Hematopoietic multipotent progenitor cell treated with erythropoietin and hydrocortisone succinate and interleukin-3 and kit ligand, for 8 days (in vitro differentiated cells): ENCODE measurements at regions not wholly inside any gene's neighbourhood (a gene's known extent, or its start where the extent isn't known, plus 50 kb on each side); places are given as distances from the start of the nearest gene placed in this dataset.
"Not testable (repeated sequence)": the region's sequence is repeated elsewhere in the genome, so short reads cannot be mapped to it uniquely, and the experiment has no call there.

Experiments
- DNase-seq: peaks from one replicate; pipeline ENCODE4 v3.0.0-alpha.2; 2015

- DNase-seq = no peak
Measured at GRCh38 chr3:110414855-110415254, 656.8 kb upstream of the NECTIN3 start.

GRCh38 chr3:110419096-110419495 lies 652.5 kb upstream of the NECTIN3 start:
- no peak for DNase-seq

GRCh38 chr3:110419601-110420000 lies 652.0 kb upstream of the NECTIN3 start:
- DNase-seq = no peak

GRCh38 chr3:110420158-110420641 lies 651.4 kb upstream of the NECTIN3 start:
- DNase-seq = no peak

GRCh38 chr3:110423276-110423675 lies 648.3 kb upstream of the NECTIN3 start:
- DNase-seq = no peak

GRCh38 chr3:110430146-110430545 lies 641.5 kb upstream of the NECTIN3 start:
- DNase-seq = no peak

GRCh38 chr3:110436209-110436608 lies 635.4 kb upstream of the NECTIN3 start:
- no peak for DNase-seq

GRCh38 chr3:110440066-110440653 lies 631.5 kb upstream of the NECTIN3 start:
- DNase-seq = not testable (repeated sequence)

- no peak for DNase-seq
Measured at GRCh38 chr3:110454066-110454465, 617.5 kb upstream of the NECTIN3 start.

GRCh38 chr3:110456001-110456400 lies 615.6 kb upstream of the NECTIN3 start:
- no peak for DNase-seq

GRCh38 chr3:110456438-110457138 lies 615.0 kb upstream of the NECTIN3 start:
- no peak for DNase-seq

GRCh38 chr3:110457508-110457907 lies 614.1 kb upstream of the NECTIN3 start:
- no peak for DNase-seq

- DNase-seq = no peak
Measured at GRCh38 chr3:110459021-110459420, 612.6 kb upstream of the NECTIN3 start.

- DNase-seq = no peak
Measured at GRCh38 chr3:110470310-110470709, 601.3 kb upstream of the NECTIN3 start.

- no peak for DNase-seq
Measured at GRCh38 chr3:110473405-110473804, 598.2 kb upstream of the NECTIN3 start.

- DNase-seq = no peak
Measured at GRCh38 chr3:110474397-110474796, 597.2 kb upstream of the NECTIN3 start.

- no peak for DNase-seq
Measured at GRCh38 chr3:110478377-110479054, 593.1 kb upstream of the NECTIN3 start.

GRCh38 chr3:110479731-110480130 lies 591.9 kb upstream of the NECTIN3 start:
- no peak for DNase-seq

- no peak for DNase-seq
Measured at GRCh38 chr3:110485389-110485788, 586.2 kb upstream of the NECTIN3 start.

GRCh38 chr3:110487840-110488239 lies 583.8 kb upstream of the NECTIN3 start:
- DNase-seq = no peak

GRCh38 chr3:110491413-110491812 lies 580.2 kb upstream of the NECTIN3 start:
- no peak for DNase-seq

- no peak for DNase-seq
Measured at GRCh38 chr3:110492876-110493275, 578.7 kb upstream of the NECTIN3 start.

- no peak for DNase-seq
Measured at GRCh38 chr3:110493438-110494092, 578.1 kb upstream of the NECTIN3 start.

- DNase-seq = no peak
Measured at GRCh38 chr3:110494093-110494490, 577.5 kb upstream of the NECTIN3 start.
